ENCODE measurements at regions not wholly inside any gene's neighbourhood (a gene's known extent, or its start where the extent isn't known, plus 50 kb on each side); places are given as distances from the start of the nearest gene placed in this dataset.
"Not testable (repeated sequence)": the region's sequence is repeated elsewhere in the genome, so short reads cannot be mapped to it uniquely, and the experiment has no call there.

- DNase-seq (ENCODE audit: missing footprints) (no peak), ATAC-seq (no peak)
- intact Hi-C loops (cut with DNase I): no loop called here
Measured at GRCh38 chr6:67459556-67459955, 1175.5 kb upstream of the ADGRB3 start.

- ATAC-seq (no peak), DNase-seq (ENCODE audit: missing footprints) (no peak)
- intact Hi-C loops (cut with DNase I): no loop called here
Measured at GRCh38 chr6:67458265-67458664, 1176.8 kb upstream of the ADGRB3 start.

GRCh38 chr6:67451874-67452273 is 1183.2 kb upstream of the ADGRB3 start:
- ATAC-seq (no peak), DNase-seq (ENCODE audit: missing footprints) (no peak)
- intact Hi-C loops (cut with DNase I): no loop called here

GRCh38 chr6:67450641-67451040 is 1184.4 kb upstream of the ADGRB3 start:
- intact Hi-C loops (cut with DNase I): no loop called here
- no peak for ATAC-seq
- no peak for DNase-seq (ENCODE audit: missing footprints)

- no peak for ATAC-seq
- intact Hi-C loops (cut with DNase I): no loop called here
- no peak for DNase-seq (ENCODE audit: missing footprints)
Measured at GRCh38 chr6:67449602-67450001, 1185.5 kb upstream of the ADGRB3 start.

- ATAC-seq (no peak), DNase-seq (ENCODE audit: missing footprints) (no peak)
- intact Hi-C loops (cut with DNase I): no loop called here
Measured at GRCh38 chr6:67433124-67433523, 1202.0 kb upstream of the ADGRB3 start.

GRCh38 chr6:67431076-67431475 is 1204.0 kb upstream of the ADGRB3 start:
- intact Hi-C loops (cut with DNase I): no loop called here
- ATAC-seq (no peak), DNase-seq (ENCODE audit: missing footprints) (no peak)

- DNase-seq (ENCODE audit: missing footprints); intact Hi-C loops (cut with DNase I); ATAC-seq: not testable (repeated sequence)
Measured at GRCh38 chr6:67426686-67427085, 1208.4 kb upstream of the ADGRB3 start.

- intact Hi-C loops (cut with DNase I): no loop called here
- no peak for DNase-seq (ENCODE audit: missing footprints)
- no peak for ATAC-seq
Measured at GRCh38 chr6:67412035-67412434, 1223.0 kb upstream of the ADGRB3 start.

GRCh38 chr6:67411036-67411435 is 1224.0 kb upstream of the ADGRB3 start:
- ATAC-seq: no peak
- intact Hi-C loops (cut with DNase I): no loop called here
- DNase-seq (ENCODE audit: missing footprints): no peak

GRCh38 chr6:67394254-67394653 is 1240.8 kb upstream of the ADGRB3 start:
- no peak for DNase-seq (ENCODE audit: missing footprints)
- intact Hi-C loops (cut with DNase I): no loop called here
- no peak for ATAC-seq

GRCh38 chr6:67393356-67393755 is 1241.7 kb upstream of the ADGRB3 start:
- no peak for ATAC-seq
- intact Hi-C loops (cut with DNase I): no loop called here
- no peak for DNase-seq (ENCODE audit: missing footprints)

GRCh38 chr6:67391955-67392354 is 1243.1 kb upstream of the ADGRB3 start:
- DNase-seq (ENCODE audit: missing footprints) (no peak), ATAC-seq (no peak)
- intact Hi-C loops (cut with DNase I): no loop called here

GRCh38 chr6:67369679-67370078 is 1265.4 kb upstream of the ADGRB3 start:
- intact Hi-C loops (cut with DNase I): no loop called here
- ATAC-seq (no peak), DNase-seq (ENCODE audit: missing footprints) (no peak)

- no peak for DNase-seq (ENCODE audit: missing footprints)
- no peak for ATAC-seq
- intact Hi-C loops (cut with DNase I): no loop called here
Measured at GRCh38 chr6:67362976-67363375, 1272.1 kb upstream of the ADGRB3 start.

- DNase-seq (ENCODE audit: missing footprints) (no peak), ATAC-seq (no peak)
- intact Hi-C loops (cut with DNase I): no loop called here
Measured at GRCh38 chr6:67361264-67361663, 1273.8 kb upstream of the ADGRB3 start.

- intact Hi-C loops (cut with DNase I): no loop called here
- no peak for ATAC-seq
- DNase-seq (ENCODE audit: missing footprints): no peak
Measured at GRCh38 chr6:67358241-67358640, 1276.8 kb upstream of the ADGRB3 start.

- intact Hi-C loops (cut with DNase I): no loop called here
- ATAC-seq (no peak), DNase-seq (ENCODE audit: missing footprints) (no peak)
Measured at GRCh38 chr6:67353861-67354260, 1281.2 kb upstream of the ADGRB3 start.

GRCh38 chr6:67352717-67353116 is 1282.4 kb upstream of the ADGRB3 start:
- no peak for ATAC-seq
- intact Hi-C loops (cut with DNase I): no loop called here
- DNase-seq (ENCODE audit: missing footprints): no peak

- intact Hi-C loops (cut with DNase I): no loop called here
- ATAC-seq: no peak
- DNase-seq (ENCODE audit: missing footprints): no peak
Measured at GRCh38 chr6:67350729-67351128, 1284.4 kb upstream of the ADGRB3 start.

GRCh38 chr6:67345946-67346345 is 1289.1 kb upstream of the ADGRB3 start:
- DNase-seq (ENCODE audit: missing footprints) (no peak), ATAC-seq (no peak)
- intact Hi-C loops (cut with DNase I): no loop called here

- no peak for ATAC-seq
- intact Hi-C loops (cut with DNase I): no loop called here
Measured at GRCh38 chr6:67336014-67336413, 1299.1 kb upstream of the ADGRB3 start.

More at GRCh38 chr6:67336014-67336413, 1299.1 kb upstream of the ADGRB3 start:
- no peak for DNase-seq (ENCODE audit: missing footprints)

All from Right ventricle myocardium inferior (tissue), 1 donor.